ENCODE measurements at regions not wholly inside any gene's neighbourhood (a gene's known extent, or its start where the extent isn't known, plus 50 kb on each side); places are given as distances from the start of the nearest gene placed in this dataset.

DNA sequence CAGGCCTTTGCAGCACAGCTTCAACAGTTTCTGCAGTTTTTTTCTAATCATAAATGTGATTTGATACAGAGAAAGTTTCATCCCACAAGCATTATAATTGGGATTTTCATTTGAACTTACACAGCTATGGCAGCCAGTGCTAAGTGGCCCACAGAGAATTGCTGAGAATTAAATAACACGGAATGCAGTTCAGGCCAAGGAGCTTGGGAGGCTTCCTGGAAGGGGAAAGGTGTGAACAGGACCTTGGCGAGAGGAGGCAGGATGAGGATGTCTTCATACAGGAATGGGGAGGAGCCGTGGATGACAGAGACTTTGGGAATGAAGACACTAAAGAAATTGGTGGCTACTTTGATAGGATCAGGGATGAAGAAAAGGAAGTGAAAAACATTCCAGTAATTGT is 95.3 kb downstream of the ZNF22 start:
- intact Hi-C loops (cut with micrococcal nuclease): no loop called here
- H3K4me2 ChIP-seq (ENCODE audit: insufficient read depth, low read length): no peak overlapping the region
- no peaks in the 10 kb centered on the region for H3K79me2 ChIP-seq (ENCODE audit: control insufficient read depth, insufficient read depth, low read length)
- H3K9me3 ChIP-seq (replicated peaks; ENCODE audit: control insufficient read depth, insufficient read depth, low read depth, low read length): no peaks in the 10 kb centered on the region
- H3K27me3 ChIP-seq (ENCODE audit: control insufficient read depth in 2 of 2, insufficient read depth in 2 of 2, low read length in 2 of 2): peaks cover 14 to 25% of the 10 kb centered on the region in 2 experiments; a peak in 4 of 5 replicates
- CTCF ChIA-PET (ENCODE audit: low intra/inter-chr PET ratio): no interaction called here
- WGBS (ENCODE audit: insufficient coverage, low coverage, missing lambda C conversion rate): 0% methylated on average over 3 of the region's 3 CpGs
- no peaks in the 10 kb centered on the region for H3K9me1 ChIP-seq (ENCODE audit: control insufficient read depth, insufficient read depth, low read length)
- ATAC-seq: no peak
- H3K36me3 ChIP-seq (ENCODE audit: control insufficient read depth, insufficient read depth, low read length): no peaks in the 10 kb centered on the region
- POLR2A ChIA-PET: interaction anchor here (0.7 kb wide), 1 partner anchor 30 kb away, joined by 3 read pairs; no protein-coding TSS in a partner anchor
- H3K4me1 ChIP-seq (replicated peaks in 1 of 2; ENCODE audit: control insufficient read depth in 2 of 2, insufficient read depth in 2 of 2, low read length in 2 of 2): no peaks in the 10 kb centered on the region
- no TSS peak for BruUV-seq (replicated peaks)
- no peak for DNase-seq (ENCODE audit: extremely low read depth in 1 of 4, low spot score in 3 of 4)
- FAIRE-seq: no peak
- no peak overlapping the region for H3K4me3 ChIP-seq
- H2AFZ ChIP-seq (ENCODE audit: low read depth, low read length): no peak overlapping the region
- TF ChIP-seq CREM (IDR thresholded peaks at IDR 0.05; ENCODE audit: low read depth): no peak
- TF ChIP-seq, protein P1, sequence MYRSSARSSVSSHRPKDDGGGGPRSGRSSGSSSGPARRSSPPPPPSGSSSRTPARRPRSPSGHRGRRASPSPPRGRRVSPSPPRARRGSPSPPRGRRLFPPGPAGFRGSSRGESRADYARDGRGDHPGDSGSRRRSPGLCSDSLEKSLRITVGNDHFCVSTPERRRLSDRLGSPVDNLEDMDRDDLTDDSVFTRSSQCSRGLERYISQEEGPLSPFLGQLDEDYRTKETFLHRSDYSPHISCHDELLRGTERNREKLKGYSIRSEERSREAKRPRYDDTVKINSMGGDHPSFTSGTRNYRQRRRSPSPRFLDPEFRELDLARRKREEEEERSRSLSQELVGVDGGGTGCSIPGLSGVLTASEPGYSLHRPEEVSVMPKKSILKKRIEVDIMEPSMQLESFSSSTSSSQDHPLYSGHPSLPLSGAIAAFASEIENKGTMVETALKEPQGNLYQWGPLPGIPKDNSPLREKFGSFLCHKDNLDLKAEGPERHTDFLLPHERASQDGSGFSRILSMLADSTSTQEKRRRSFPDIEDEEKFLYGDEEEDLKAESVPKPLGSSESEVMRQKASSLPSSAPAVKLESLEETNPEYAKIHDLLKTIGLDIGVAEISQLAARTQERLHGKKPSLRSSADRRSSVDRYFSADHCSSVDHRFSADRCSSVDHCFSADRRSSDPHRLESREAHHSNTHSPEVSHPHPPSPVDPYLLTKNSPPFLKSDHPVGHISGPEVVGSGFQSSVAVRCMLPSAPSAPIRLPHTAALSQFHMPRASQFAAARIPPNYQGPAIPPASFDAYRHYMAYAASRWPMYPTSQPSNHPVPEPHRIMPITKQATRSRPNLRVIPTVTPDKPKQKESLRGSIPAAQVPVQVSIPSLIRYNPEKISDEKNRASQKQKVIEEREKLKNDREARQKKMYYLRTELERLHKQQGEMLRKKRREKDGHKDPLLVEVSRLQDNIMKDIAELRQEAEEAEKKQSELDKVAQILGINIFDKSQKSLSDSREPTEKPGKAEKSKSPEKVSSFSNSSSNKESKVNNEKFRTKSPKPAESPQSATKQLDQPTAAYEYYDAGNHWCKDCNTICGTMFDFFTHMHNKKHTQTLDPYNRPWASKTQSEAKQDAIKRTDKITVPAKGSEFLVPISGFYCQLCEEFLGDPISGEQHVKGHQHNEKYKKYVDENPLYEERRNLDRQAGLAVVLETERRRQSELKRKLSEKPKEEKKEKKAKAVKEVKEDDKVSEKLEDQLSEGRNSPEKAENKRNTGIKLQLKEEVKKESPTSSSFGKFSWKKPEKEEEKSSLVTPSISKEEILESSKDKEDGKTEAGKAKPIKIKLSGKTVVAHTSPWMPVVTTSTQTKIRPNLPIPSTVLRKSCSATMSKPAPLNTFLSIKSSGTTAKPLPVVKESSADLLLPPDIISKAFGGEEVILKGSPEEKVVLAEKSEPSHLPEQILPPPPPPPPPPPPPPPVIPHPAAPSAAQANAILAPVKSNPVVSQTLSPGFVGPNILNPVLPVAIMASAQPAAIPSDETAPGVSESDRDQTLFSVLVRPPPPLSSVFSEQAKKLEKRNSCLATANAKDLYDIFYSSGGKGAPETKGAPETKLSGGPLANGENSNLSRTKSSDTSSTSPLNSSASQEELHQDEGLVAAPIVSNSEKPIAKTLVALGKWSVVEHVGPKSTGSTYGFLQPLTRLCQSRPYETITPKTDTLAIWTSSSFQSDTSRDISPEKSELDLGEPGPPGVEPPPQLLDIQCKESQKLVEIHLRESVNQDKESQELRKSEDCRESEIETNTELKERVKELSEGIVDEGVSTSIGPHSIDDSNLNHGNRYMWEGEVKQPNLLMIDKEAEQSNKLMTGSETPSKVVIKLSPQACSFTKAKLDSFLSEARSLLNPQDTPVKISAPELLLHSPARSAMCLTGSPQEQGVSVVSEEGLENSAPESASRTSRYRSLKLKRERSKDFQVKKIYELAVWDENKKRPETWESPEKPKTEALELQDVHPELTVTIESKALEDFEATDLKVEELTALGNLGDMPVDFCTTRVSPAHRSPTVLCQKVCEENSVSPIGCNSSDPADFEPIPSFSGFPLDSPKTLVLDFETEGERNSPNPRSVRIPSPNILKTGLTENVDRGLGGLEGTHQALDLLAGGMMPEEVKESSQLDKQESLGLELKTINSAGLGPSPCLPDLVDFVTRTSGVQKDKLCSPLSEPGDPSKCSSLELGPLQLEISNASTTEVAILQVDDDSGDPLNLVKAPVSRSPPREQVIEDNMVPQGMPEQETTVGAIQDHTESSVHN (IDR thresholded peaks at IDR 0.05; ENCODE audit: borderline replicate concordance in 1 of 2, low read depth in 1 of 2): no peak
- TF ChIP-seq PHTF2 (CRISPR knock-in tag; IDR thresholded peaks at IDR 0.05): no peak
- TF ChIP-seq GTF2A2 (tag; IDR thresholded peaks at IDR 0.05): no peak
- no peak for TF ChIP-seq SIRT6 (IDR thresholded peaks at IDR 0.05; ENCODE audit: low read depth, low read length)
- no peak for TF ChIP-seq CBX5 (IDR thresholded peaks at IDR 0.05; ENCODE audit: borderline replicate concordance, low read depth)
- TF ChIP-seq MEF2D (tag; conservative IDR thresholded peaks at IDR 0.05; ENCODE audit: low read depth): no peak
- H3K27ac ChIP-seq (ENCODE audit: extremely low read depth, low read depth, low read length): no peak overlapping the region
- in situ Hi-C loops (cut with MboI): no loop called here
- no peaks in the 10 kb centered on the region for H4K20me1 ChIP-seq (replicated peaks; ENCODE audit: control insufficient read depth, insufficient read depth, low read length)
- no peak overlapping the region for H3K9ac ChIP-seq (ENCODE audit: insufficient read depth in 1 of 2, low read depth in 2 of 2, low read length in 2 of 2)

Data from K562 (cell line).